H1 (cell line): ENCODE measurements at regions not wholly inside any gene's neighbourhood (a gene's known extent, or its start where the extent isn't known, plus 50 kb on each side); places are given as distances from the start of the nearest gene placed in this dataset.

Source experiments
- CTCF ChIA-PET: fragments of 300-600 bp; sonication (Branson Sonifier 250); formaldehyde crosslinking; loops from one replicate; lab custom pipeline; 2021; ENCODE audit not compliant: partially characterized antibody; lab: Charles Lee
- POLR2A ChIA-PET: fragments of 300-600 bp; sonication (Branson Sonifier 250); formaldehyde crosslinking; loops from one replicate; lab custom pipeline; 2021; ENCODE audit warnings: inconsistent platforms; ENCODE audit not compliant: partially characterized antibody; lab: Charles Lee
- DNase-seq, 2 experiments: peaks; one replicate each; pipeline versions ENCODE4 v3.0.0 to v3.0.0-alpha.2; 2010 to 2022; ENCODE audit warnings: low spot score in 2 of 2, low read depth in 1 of 2, mixed read lengths in 1 of 2
- FAIRE-seq: peaks from 2 replicates; lab custom pipeline; 2011; peaks lifted over from hg19 to GRCh38; lab: Jason Lieb, UNC
- H2AFZ ChIP-seq: 2 replicates; pipeline ENCODE4 v1.8.1; 2012; ENCODE audit warnings: low read length, inconsistent platforms
- H2AK5ac ChIP-seq: 2 replicates; pipeline ENCODE4 v1.6.1; 2013; ENCODE audit warnings: low read depth, low read length
- H2BK120ac ChIP-seq: replicated peaks from 2 replicates; pipeline ENCODE3; 2013; ENCODE audit warnings: low read depth, low read length, inconsistent platforms
- H2BK12ac ChIP-seq: 2 replicates; pipeline ENCODE4 v1.6.1; 2013; ENCODE audit warnings: low read depth, low read length
- H2BK15ac ChIP-seq: 2 replicates; pipeline ENCODE4 v1.6.1; 2013; ENCODE audit warnings: low read length
- H2BK20ac ChIP-seq: 2 replicates; pipeline ENCODE4 v1.6.1; 2013; ENCODE audit warnings: low read length
- H2BK5ac ChIP-seq: 2 replicates; pipeline ENCODE4 v1.6.1; 2013; ENCODE audit warnings: low read depth, low read length
- H3K14ac ChIP-seq: 2 replicates; pipeline ENCODE4 v1.6.1; 2013; ENCODE audit warnings: inconsistent platforms; ENCODE audit not compliant: insufficient read length
- H3K18ac ChIP-seq: 2 replicates; pipeline ENCODE4 v1.6.1; 2013; ENCODE audit warnings: low read length; ENCODE audit errors: extremely low read depth
- H3K23ac ChIP-seq: 2 replicates; pipeline ENCODE4 v1.6.1; 2013; ENCODE audit warnings: inconsistent platforms; ENCODE audit not compliant: insufficient read length
- H3K23me2 ChIP-seq: 2 replicates; pipeline ENCODE4 v1.6.1; 2013; ENCODE audit warnings: low read depth, low read length
- H3K27ac ChIP-seq: 2 replicates; pipeline ENCODE4 v1.6.1; 2011; ENCODE audit warnings: low read depth, low read length, inconsistent platforms
- H3K27me3 ChIP-seq, 4 experiments: replicated peaks in 1 of 4; 1 replicate in 1 of 4; 2 replicates in 3 of 4; pipeline versions ENCODE4 v1.6.1 to v1.8.1; 2011 to 2013; ENCODE audit warnings: low read length in 3 of 4, mild to moderate bottlenecking in 3 of 4, inconsistent platforms in 2 of 4, mixed read lengths in 2 of 4, moderate library complexity in 1 of 4; ENCODE audit not compliant: control insufficient read depth in 3 of 4, insufficient read depth in 3 of 4; ENCODE audit errors: extremely low read depth in 1 of 4
- H3K36me3 ChIP-seq, 4 experiments: 2 replicates each; pipeline versions ENCODE4 v1.6.1 to v1.8.1; 2011 to 2013; ENCODE audit warnings: mild to moderate bottlenecking in 4 of 4, low read length in 3 of 4, moderate library complexity in 2 of 4, control low read depth in 1 of 4, inconsistent platforms in 1 of 4; ENCODE audit not compliant: insufficient read depth in 4 of 4, control insufficient read depth in 2 of 4
- H3K4ac ChIP-seq: replicated peaks from 2 replicates; pipeline ENCODE3; 2013; ENCODE audit warnings: low read length, low read depth, mixed read lengths, inconsistent platforms; ENCODE audit not compliant: insufficient read length
- H3K4me1 ChIP-seq, 4 experiments: replicated peaks in 1 of 4; 1 replicate in 1 of 4; 2 replicates in 3 of 4; pipeline versions ENCODE4 v1.6.1 to v1.8.1; 2011 to 2013; ENCODE audit warnings: low read length in 3 of 4, inconsistent platforms in 2 of 4, mixed read lengths in 1 of 4; ENCODE audit not compliant: insufficient read depth in 4 of 4, control insufficient read depth in 3 of 4
- H3K4me2 ChIP-seq, 2 experiments: 2 replicates each; pipeline versions ENCODE4 v1.6.1 to v1.8.1; 2011 to 2013; ENCODE audit warnings: low read depth in 2 of 2, low read length in 2 of 2, control low read depth in 1 of 2, inconsistent platforms in 1 of 2, mild to moderate bottlenecking in 1 of 2; ENCODE audit not compliant: insufficient read depth in 1 of 2
- H3K4me3 ChIP-seq, 4 experiments: fragments of 200-600, 300-600 bp in 1 of 4; sonication (generic), shearing (Covaris generic), sonication (Bioruptor Twin) in 1 of 4; 2 replicates each; pipeline versions ENCODE4 v1.5.1 to v1.8.1; 2011 to 2016; ENCODE audit warnings: low read length in 4 of 4, low read depth in 3 of 4, control low read depth in 2 of 4, inconsistent platforms in 2 of 4, mild to moderate bottlenecking in 2 of 4, mixed read lengths in 1 of 4, moderate library complexity in 1 of 4; ENCODE audit not compliant: insufficient read depth in 2 of 4; ENCODE audit errors: extremely low read depth in 1 of 4
- H3K56ac ChIP-seq: replicated peaks from 2 replicates; pipeline ENCODE3; 2013; ENCODE audit warnings: low read depth, mild to moderate bottlenecking, mixed read lengths, low read length, inconsistent platforms; ENCODE audit not compliant: insufficient read length
- H3K79me1 ChIP-seq: 2 replicates; pipeline ENCODE4 v1.6.1; 2013; ENCODE audit warnings: low read depth, low read length, control low read depth
- H3K79me2 ChIP-seq, 2 experiments: 2 replicates each; pipeline versions ENCODE4 v1.6.1 to v1.8.1; 2012 to 2013; ENCODE audit warnings: low read length in 2 of 2, mild to moderate bottlenecking in 2 of 2, inconsistent platforms in 1 of 2; ENCODE audit not compliant: insufficient read depth in 2 of 2, control insufficient read depth in 1 of 2
- H3K9ac ChIP-seq, 4 experiments: replicated peaks in 1 of 4; 1 replicate in 1 of 4; 2 replicates in 3 of 4; pipeline versions ENCODE4 v1.6.1 to v1.8.1; 2011 to 2013; ENCODE audit warnings: low read depth in 3 of 4, low read length in 3 of 4, control low read depth in 2 of 4, mild to moderate bottlenecking in 2 of 4, moderate library complexity in 2 of 4, inconsistent platforms in 1 of 4; ENCODE audit errors: extremely low read depth in 1 of 4
- H3K9me3 ChIP-seq, 2 experiments: 2 replicates each; pipeline versions ENCODE4 v1.6.1 to v1.8.1; 2012 to 2013; ENCODE audit warnings: mild to moderate bottlenecking in 2 of 2, moderate library complexity in 2 of 2, control low read depth in 1 of 2, inconsistent platforms in 1 of 2, low read depth in 1 of 2, low read length in 1 of 2, mixed read lengths in 1 of 2; ENCODE audit not compliant: insufficient read depth in 2 of 2
- H4K20me1 ChIP-seq, 2 experiments: replicated peaks in 1 of 2; 2 replicates each; pipeline versions ENCODE3 to v1.8.1; 2011 to 2013; ENCODE audit warnings: inconsistent platforms in 2 of 2, low read length in 2 of 2, mild to moderate bottlenecking in 1 of 2; ENCODE audit not compliant: insufficient read depth in 2 of 2, control insufficient read depth in 1 of 2
- H4K5ac ChIP-seq: 2 replicates; pipeline ENCODE4 v1.6.1; 2013; ENCODE audit warnings: low read length, low read depth, mixed read lengths, inconsistent platforms; ENCODE audit not compliant: insufficient read length
- H4K8ac ChIP-seq: 2 replicates; pipeline ENCODE4 v1.8.0; 2013; ENCODE audit warnings: mild to moderate bottlenecking, moderate library complexity, low read length, inconsistent platforms; ENCODE audit not compliant: insufficient read depth; ENCODE audit errors: extremely low read depth
- H4K91ac ChIP-seq: replicated peaks from 2 replicates; pipeline ENCODE3; 2013; ENCODE audit warnings: low read length, mixed read lengths, inconsistent platforms; ENCODE audit not compliant: insufficient read length
- CHD1 ChIP-seq: IDR thresholded peaks from 2 replicates; pipeline ENCODE4 v1.6.1; 2012; ENCODE audit warnings: low read depth, low read length, improper control_type of control experiment
- EZH2 ChIP-seq: fragments of 200-600 bp; sonication (generic); IDR thresholded peaks from 2 replicates; pipeline ENCODE4 v1.7.1; 2012; ENCODE audit warnings: low read depth, mild to moderate bottlenecking, moderate library complexity, low read length, inconsistent platforms; ENCODE audit not compliant: severe bottlenecking
- JUND ChIP-seq: IDR thresholded peaks from 2 replicates; pipeline ENCODE4 v1.6.1; 2011; ENCODE audit warnings: mild to moderate bottlenecking, improper control_type of control experiment, low read length
- RNF2 ChIP-seq: fragments of 200-900, 300-1000 bp; sonication (generic); IDR thresholded peaks from 2 replicates; pipeline ENCODE4 v1.7.1; 2016; ENCODE audit warnings: borderline replicate concordance, low read depth, mild to moderate bottlenecking, antibody characterized with exemption, low read length; ENCODE audit not compliant: poor library complexity, severe bottlenecking; ENCODE audit errors: missing control alignments
- WGBS, 2 experiments: shearing (Covaris generic) in 1 of 2; methylation state at CpG; one replicate each; pipeline versions ENCODE4 v1.1.6 to v1.1.7; 2013 to 2015; ENCODE audit warnings: low lambda C conversion rate in 2 of 2, mixed read lengths in 2 of 2, inconsistent platforms in 1 of 2, low coverage in 1 of 2, missing lambda C conversion rate in 1 of 2; ENCODE audit not compliant: insufficient replicate concordance in 2 of 2, insufficient coverage in 1 of 2, insufficient read length in 1 of 2; ENCODE audit errors: extremely low coverage in 1 of 2, missing lambda C conversion rate in 1 of 2; 5-methylcytosine and 5-hydroxymethylcytosine counted together

DNA sequence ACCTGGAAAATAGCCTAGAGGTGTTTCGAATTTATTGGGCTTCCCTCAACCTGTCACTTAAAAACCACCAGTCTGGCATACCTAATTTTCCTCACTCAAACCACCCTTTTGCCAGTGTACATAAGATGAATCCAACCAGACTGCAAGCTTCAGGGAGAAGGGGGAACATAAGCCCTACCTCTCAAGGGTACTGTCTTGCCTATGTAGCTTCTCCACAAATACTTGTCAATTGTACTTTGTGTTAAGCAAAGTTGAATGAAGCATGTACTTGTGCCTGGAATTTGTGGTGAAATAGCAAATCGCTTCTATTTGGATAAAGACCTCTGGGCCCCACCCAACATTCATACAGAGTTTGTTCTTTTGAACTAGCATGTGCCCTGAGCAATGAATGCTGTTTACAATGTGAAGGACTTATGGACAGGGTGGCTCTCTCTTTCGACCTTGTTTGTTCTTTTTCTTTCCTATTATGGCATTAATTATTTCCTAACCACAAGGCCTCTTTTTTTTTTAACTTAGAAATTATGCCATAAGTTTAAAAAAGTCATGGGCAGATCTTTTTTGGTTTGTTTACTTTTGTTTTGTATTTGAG is 580.2 kb downstream of the EBF1 start:
- Histone ChIP-seq H3K23ac (no peak overlapping the region), H3K56ac (no peak overlapping the region), H2BK5ac (no peak overlapping the region), H3K79me1 (no peaks in the 10 kb centered on the region), H3K23me2 (no peaks in the 10 kb centered on the region), H3K18ac (no peak overlapping the region), H2BK12ac (no peak overlapping the region), H3K9me3 (no peaks in the 10 kb centered on the region), H3K27me3 (no peaks in the 10 kb centered on the region), H3K27ac (no peak overlapping the region), H3K4ac (no peak overlapping the region), H4K5ac (no peak overlapping the region), H2AK5ac (no peak overlapping the region), H4K20me1 (no peaks in the 10 kb centered on the region), H3K4me1 (no peaks in the 10 kb centered on the region), H4K8ac (no peak overlapping the region), H4K91ac (no peak overlapping the region), H3K14ac (no peak overlapping the region), H3K79me2 (no peaks in the 10 kb centered on the region), H3K4me3 (no peak overlapping the region), H3K9ac (no peak overlapping the region), H2BK120ac (no peak overlapping the region), H3K4me2 (no peak overlapping the region), H2BK15ac (no peak overlapping the region), H3K36me3 (no peaks in the 10 kb centered on the region), H2AFZ (no peak overlapping the region), H2BK20ac (no peak overlapping the region)
- WGBS, 2 experiments, result 91% methylated on average over 3 of the region's 3 CpGs; no CpG with 5 or more reads in 1 of the 2 experiments
- ChIA-PET CTCF (no interaction called here), POLR2A (no interaction called here)
- DNase-seq (no peak), FAIRE-seq (no peak)
- TF ChIP-seq JUND, result no peak
- no peak for TF ChIP-seq EZH2
- TF ChIP-seq CHD1, result no peak
- no peak for TF ChIP-seq RNF2
